Lung (tissue), 11 donors: ENCODE measurements at regions not wholly inside any gene's neighbourhood (a gene's known extent, or its start where the extent isn't known, plus 50 kb on each side); places are given as distances from the start of the nearest gene placed in this dataset.

ENCODE experiments used
- ATAC-seq: fragments of 200-7000 bp; cut with Tn5 transposase; one replicate; pipeline ENCODE4 v1.9.1; 2020; ENCODE audit warnings: moderate number of reproducible peaks; ENCODE audit not compliant: insufficient read depth, low FRiP score
- DNase-seq, 3 donors: peaks; one replicate each; pipeline ENCODE4 v3.0.0-alpha.2; 2013 to 2017
- H3K27ac ChIP-seq, 2 donors: one replicate each; pipeline ENCODE4 v1.5.1; 2013; ENCODE audit warnings: mild to moderate bottlenecking in 2 of 2, moderate library complexity in 2 of 2, control low read depth in 1 of 2, inconsistent platforms in 1 of 2, low read depth in 1 of 2, low read length in 1 of 2
- H3K27me3 ChIP-seq, 3 donors: one replicate each; pipeline ENCODE4 v1.5.1; 2013; ENCODE audit warnings: low read length in 2 of 3; ENCODE audit not compliant: control insufficient read depth in 3 of 3, insufficient read depth in 3 of 3
- H3K36me3 ChIP-seq, 4 donors: one replicate each; pipeline ENCODE4 v1.5.1; 2013; ENCODE audit warnings: low read length in 4 of 4, mild to moderate bottlenecking in 1 of 4, moderate library complexity in 1 of 4; ENCODE audit not compliant: control insufficient read depth in 4 of 4, insufficient read depth in 4 of 4
- H3K4me1 ChIP-seq, 5 donors: one replicate each; pipeline ENCODE4 v1.5.1; 2013; ENCODE audit warnings: low read length in 5 of 5, mild to moderate bottlenecking in 2 of 5, moderate library complexity in 1 of 5; ENCODE audit not compliant: control insufficient read depth in 5 of 5, insufficient read depth in 5 of 5
- H3K4me3 ChIP-seq: one replicate; pipeline ENCODE4 v1.5.1; 2013; ENCODE audit warnings: mild to moderate bottlenecking, control low read depth, moderate library complexity
- H3K9ac ChIP-seq, 2 donors: one replicate each; pipeline ENCODE4 v1.5.1; 2013; ENCODE audit warnings: low read length in 2 of 2, control low read depth in 1 of 2; ENCODE audit not compliant: insufficient read depth in 1 of 2
- H3K9me3 ChIP-seq, 4 donors: one replicate each; pipeline ENCODE4 v1.5.1; 2013; ENCODE audit warnings: low read length in 3 of 4, mild to moderate bottlenecking in 1 of 4, moderate library complexity in 1 of 4; ENCODE audit not compliant: control insufficient read depth in 4 of 4, insufficient read depth in 3 of 4
- WGBS, 2 donors: extraction: QIAGEN DNeasy Blood & Tissue Kit; methylation state at CpG; one replicate each; pipeline ENCODE4 v1.1.7; 2013; 5-methylcytosine and 5-hydroxymethylcytosine counted together
- TF ChIP-seq, protein P1 (sequence below): IDR thresholded peaks from 2 replicates; pipeline ENCODE4 v1.5.1; 2012; ENCODE audit warnings: mild to moderate bottlenecking; ENCODE audit errors: control extremely low read depth, extremely low read depth
- donor health status: control.
- donor health status: control.
- donor health status: Bipolar disorder and iron deficiency.
- donor health status: healthy.
- donor health status: DM: yes; HTN: yes; CAD: no.

DNA sequence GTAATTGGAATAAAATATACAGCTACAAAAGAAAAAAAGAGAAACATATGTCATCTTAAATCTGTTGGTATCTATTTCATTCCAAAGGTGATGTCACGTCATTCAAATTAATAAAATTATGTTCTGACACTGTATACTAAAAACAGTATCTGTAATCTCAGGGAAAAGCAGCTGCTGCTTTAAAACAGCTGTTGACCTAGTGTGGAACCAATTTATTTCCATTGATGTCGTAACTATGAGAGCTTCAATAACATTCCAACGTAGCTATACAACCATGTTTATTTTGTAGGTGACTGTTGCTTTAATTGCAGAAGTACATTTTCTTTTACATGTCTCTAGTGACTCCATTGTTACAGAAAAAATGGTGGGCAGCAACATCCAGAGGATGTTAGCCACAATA is 571.7 kb downstream of the RPS29 start:
- 64 to 81% methylated on average over 3 of the region's 3 CpGs for WGBS, 2 donors
- TF ChIP-seq, protein P1, sequence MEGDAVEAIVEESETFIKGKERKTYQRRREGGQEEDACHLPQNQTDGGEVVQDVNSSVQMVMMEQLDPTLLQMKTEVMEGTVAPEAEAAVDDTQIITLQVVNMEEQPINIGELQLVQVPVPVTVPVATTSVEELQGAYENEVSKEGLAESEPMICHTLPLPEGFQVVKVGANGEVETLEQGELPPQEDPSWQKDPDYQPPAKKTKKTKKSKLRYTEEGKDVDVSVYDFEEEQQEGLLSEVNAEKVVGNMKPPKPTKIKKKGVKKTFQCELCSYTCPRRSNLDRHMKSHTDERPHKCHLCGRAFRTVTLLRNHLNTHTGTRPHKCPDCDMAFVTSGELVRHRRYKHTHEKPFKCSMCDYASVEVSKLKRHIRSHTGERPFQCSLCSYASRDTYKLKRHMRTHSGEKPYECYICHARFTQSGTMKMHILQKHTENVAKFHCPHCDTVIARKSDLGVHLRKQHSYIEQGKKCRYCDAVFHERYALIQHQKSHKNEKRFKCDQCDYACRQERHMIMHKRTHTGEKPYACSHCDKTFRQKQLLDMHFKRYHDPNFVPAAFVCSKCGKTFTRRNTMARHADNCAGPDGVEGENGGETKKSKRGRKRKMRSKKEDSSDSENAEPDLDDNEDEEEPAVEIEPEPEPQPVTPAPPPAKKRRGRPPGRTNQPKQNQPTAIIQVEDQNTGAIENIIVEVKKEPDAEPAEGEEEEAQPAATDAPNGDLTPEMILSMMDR, result no peak
- no peak overlapping the region for H3K9ac ChIP-seq
- H3K27me3 ChIP-seq, result no peaks in the 10 kb centered on the region
- H3K36me3 ChIP-seq, result no peaks in the 10 kb centered on the region
- ATAC-seq (no peak), DNase-seq (no peak)
- no peak overlapping the region for H3K4me3 ChIP-seq
- no peaks in the 10 kb centered on the region for H3K9me3 ChIP-seq
- H3K27ac ChIP-seq, result no peak overlapping the region
- H3K4me1 ChIP-seq, result no peaks in the 10 kb centered on the region

DNA sequence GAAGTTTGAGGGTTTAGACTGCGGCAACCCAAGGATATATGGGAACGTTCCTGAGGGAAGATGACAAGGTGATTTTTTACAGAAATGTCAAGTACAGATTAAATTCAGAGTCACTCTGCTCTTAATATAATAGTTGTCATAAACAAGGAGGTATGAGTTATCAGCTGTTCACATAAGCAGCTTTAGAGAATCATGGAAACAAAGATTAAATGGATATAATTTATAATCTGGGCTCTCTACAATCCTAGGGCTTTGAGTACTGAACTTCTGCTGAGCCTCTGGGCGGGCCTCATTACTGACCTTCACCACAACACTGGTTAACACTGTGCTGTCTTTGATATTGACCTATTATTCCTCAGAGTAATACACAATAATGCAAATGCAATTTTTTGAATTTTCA is 577.8 kb downstream of the RPS29 start:
- ATAC-seq, result no peak
- H3K27me3 ChIP-seq, result no peaks in the 10 kb centered on the region
- no peak overlapping the region for H3K4me3 ChIP-seq
- no peaks in the 10 kb centered on the region for H3K36me3 ChIP-seq
- H3K9ac ChIP-seq, result no peak overlapping the region
- DNase-seq, result no peak
- H3K9me3 ChIP-seq, result no peaks in the 10 kb centered on the region
- whole genome bisulfite sequencing, 2 donors, result 82 to 86% methylated on average over 3 of the region's 3 CpGs
- H3K4me1 ChIP-seq, result no peaks in the 10 kb centered on the region
- H3K27ac ChIP-seq, result no peak overlapping the region
- TF ChIP-seq, protein P1, result no peak

DNA sequence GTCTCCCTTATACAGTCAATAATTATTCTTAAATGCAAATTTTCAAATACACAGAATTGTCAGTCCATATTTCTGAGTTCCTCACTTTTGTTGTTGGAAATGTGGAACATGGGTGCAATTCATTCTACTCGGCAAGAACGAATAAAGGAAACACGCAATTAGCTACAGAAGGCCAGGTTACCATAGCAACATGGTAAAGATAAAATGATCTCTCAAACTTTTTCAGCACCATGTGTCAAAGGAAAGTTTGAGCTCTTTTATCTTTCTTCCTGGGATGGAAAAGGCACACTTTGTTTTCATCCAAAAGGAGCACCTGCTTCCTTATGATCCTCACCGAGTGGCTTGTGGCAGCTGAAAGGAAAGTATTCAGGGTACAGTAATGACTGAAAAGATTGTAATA is 595.0 kb downstream of the RPS29 start:
- Histone ChIP-seq H3K36me3 (no peaks in the 10 kb centered on the region), H3K27me3 (no peaks in the 10 kb centered on the region), H3K27ac (no peak overlapping the region), H3K4me1 (no peaks in the 10 kb centered on the region), H3K9ac (no peak overlapping the region), H3K4me3 (no peak overlapping the region), H3K9me3 (no peaks in the 10 kb centered on the region)
- 79 to 83% methylated on average over 4 of the region's 4 CpGs for WGBS, 2 donors
- no peak for ATAC-seq
- no peak for DNase-seq
- TF ChIP-seq, protein P1, result no peak

DNA sequence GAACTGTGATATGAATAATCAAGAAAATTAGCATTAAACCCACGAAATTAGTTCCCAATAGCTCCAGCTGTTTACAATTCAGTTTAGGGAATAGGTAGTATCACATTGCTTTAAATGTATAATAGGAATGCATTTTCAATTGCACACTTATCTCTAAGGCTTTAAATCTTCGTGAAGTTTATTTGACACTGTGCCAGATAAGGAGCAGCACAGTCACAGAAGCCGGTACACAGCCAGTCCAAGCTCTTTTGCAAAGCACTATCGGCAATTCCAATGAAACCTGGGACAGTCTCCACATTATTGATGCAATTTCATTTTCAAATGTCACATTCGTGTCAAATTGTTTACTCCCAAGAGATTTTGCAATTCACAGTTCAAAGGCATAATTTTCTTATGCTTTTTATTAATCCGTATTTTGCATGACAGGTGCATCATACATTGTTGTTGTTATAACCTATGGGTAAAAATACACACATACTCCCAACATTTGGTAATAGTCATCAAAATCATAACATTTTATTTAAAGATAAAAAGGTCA is 602.8 kb downstream of the RPS29 start:
- TF ChIP-seq, protein P1, result no peak
- no peak for DNase-seq
- Histone ChIP-seq H3K27me3 (no peaks in the 10 kb centered on the region), H3K27ac (no peak overlapping the region), H3K9me3 (no peaks in the 10 kb centered on the region), H3K4me3 (no peak overlapping the region), H3K4me1 (no peaks in the 10 kb centered on the region), H3K9ac (no peak overlapping the region), H3K36me3 (no peaks in the 10 kb centered on the region)
- WGBS, 2 donors, result 53 to 76% methylated on average over 6 of the region's 6 CpGs
- no peak for ATAC-seq
